C4-2B (cell line): ENCODE measurements at regions not wholly inside any gene's neighbourhood (a gene's known extent, or its start where the extent isn't known, plus 50 kb on each side); places are given as distances from the start of the nearest gene placed in this dataset.

Experiments
- CTCF ChIP-seq: fragments of 450-650 bp; conservative IDR thresholded peaks from 2 replicates; pipeline ENCODE4 v1.5.1; 2017; ENCODE audit warnings: mild to moderate bottlenecking
- ZFX ChIP-seq: fragments of 450-650 bp; IDR thresholded peaks from 2 replicates; pipeline ENCODE4 v1.6.1; 2017

GRCh38 chr2:234858790-234859329 is 93.0 kb upstream of the SH3BP4 start:
- no peak for TF ChIP-seq CTCF
- TF ChIP-seq ZFX, result no peak
